Natural killer cell (primary cell): ENCODE measurements at regions not wholly inside any gene's neighbourhood (a gene's known extent, or its start where the extent isn't known, plus 50 kb on each side); places are given as distances from the start of the nearest gene placed in this dataset.
"Not testable (repeated sequence)": the region's sequence is repeated elsewhere in the genome, so short reads cannot be mapped to it uniquely, and the experiment has no call there.

Source experiments
- ATAC-seq, 3 donors: fragments of 150-1000 bp in 2 of 3; fragments of 200-7000 bp in 1 of 3; cut with Tn5 transposase; 1 replicate in 1 of 3; 2 replicates in 2 of 3; pipeline ENCODE4 v1.10.0; 2021; ENCODE audit warnings: mild to moderate bottlenecking in 2 of 3, moderate library complexity in 2 of 3
- DNase-seq, 2 donors: peaks; one replicate each; pipeline versions ENCODE4 v3.0.0 to v3.0.0-alpha.2; 2013 to 2021; ENCODE audit warnings: mixed read lengths in 1 of 2
- H3K27ac ChIP-seq: one replicate; pipeline ENCODE4 v1.5.1; 2013; ENCODE audit warnings: mild to moderate bottlenecking, low read length
- H3K27me3 ChIP-seq: one replicate; pipeline ENCODE4 v1.6.1; 2013; ENCODE audit warnings: low read length; ENCODE audit not compliant: control insufficient read depth, insufficient read depth
- H3K36me3 ChIP-seq: one replicate; pipeline ENCODE4 v1.6.1; 2013; ENCODE audit warnings: low read length; ENCODE audit not compliant: control insufficient read depth, insufficient read depth
- H3K4me1 ChIP-seq: one replicate; pipeline ENCODE4 v1.6.1; 2013; ENCODE audit warnings: low read length; ENCODE audit not compliant: control insufficient read depth, insufficient read depth
- H3K4me3 ChIP-seq: one replicate; pipeline ENCODE4 v1.5.1; 2013; ENCODE audit warnings: low read length
- H3K9me3 ChIP-seq: one replicate; pipeline ENCODE4 v1.6.1; 2013; ENCODE audit warnings: low read length; ENCODE audit not compliant: control insufficient read depth, insufficient read depth
- H3K27ac Mint-ChIP-seq, 2 donors: one replicate each; pipeline ENCODE4 v1.8.0; 2022; ENCODE audit warnings: mild to moderate bottlenecking in 2 of 2, mixed read lengths in 2 of 2, moderate library complexity in 1 of 2
- H3K27me3 Mint-ChIP-seq, 2 donors: one replicate each; pipeline ENCODE4 v1.8.0; 2022; ENCODE audit warnings: low read depth in 2 of 2, mixed read lengths in 2 of 2
- H3K36me3 Mint-ChIP-seq: one replicate; pipeline ENCODE4 v1.8.0; 2022; ENCODE audit warnings: mixed read lengths
- H3K4me1 Mint-ChIP-seq, 2 donors: one replicate each; pipeline ENCODE4 v1.8.0; 2022; ENCODE audit warnings: mixed read lengths in 2 of 2
- H3K4me3 Mint-ChIP-seq: one replicate; pipeline ENCODE4 v1.8.0; 2022; ENCODE audit warnings: mild to moderate bottlenecking, moderate library complexity, mixed read lengths
- H3K9me3 Mint-ChIP-seq, 2 donors: one replicate each; pipeline ENCODE4 v1.8.0; 2022; ENCODE audit warnings: mixed read lengths in 2 of 2
- CTCF ChIP-seq: fragments of 200-600 bp; IDR thresholded peaks from one replicate; pipeline ENCODE4 v1.8.0; 2022; ENCODE audit warnings: antibody characterized with exemption
- WGBS: methylation state at CpG from one replicate; pipeline ENCODE4 v1.1.7; 2013; ENCODE audit warnings: missing lambda C conversion rate; ENCODE audit not compliant: insufficient coverage; 5-methylcytosine and 5-hydroxymethylcytosine counted together
- intact Hi-C: fragments of 100-400 bp; cut with micrococcal nuclease; formaldehyde crosslinking; loops from one replicate; pipeline ENCODE4 v1.14.2; 2022

- Histone ChIP-seq H3K27ac (no peak overlapping the region), H3K4me3 (no peak overlapping the region), H3K36me3 (no peaks in the 10 kb centered on the region), H3K4me1 (no peaks in the 10 kb centered on the region), H3K27me3 (no peaks in the 10 kb centered on the region), H3K9me3 (no peaks in the 10 kb centered on the region)
- no peak for ATAC-seq
- no peak for DNase-seq
- Mint-ChIP-seq H3K9me3 (no peaks in the 10 kb centered on the region), H3K27ac (no peak overlapping the region), H3K4me3 (no peak overlapping the region), H3K27me3 (peaks cover 0 to 8% of the 10 kb centered on the region in 2 donors), H3K4me1 (no peaks in the 10 kb centered on the region), H3K36me3 (no peaks in the 10 kb centered on the region)
- intact Hi-C loops: no loop called here
- no peak for TF ChIP-seq CTCF
- WGBS: 60% methylated on average over 3 of the region's 3 CpGs
Measured at GRCh38 chr20:52004715-52005114, 186.9 kb downstream of the ZFP64 start.

- H3K27ac Mint-ChIP-seq: no peak overlapping the region
- no peaks in the 10 kb centered on the region for H3K9me3 Mint-ChIP-seq
- Histone ChIP-seq H3K4me1 (no peaks in the 10 kb centered on the region), H3K9me3 (no peaks in the 10 kb centered on the region), H3K27ac (no peak overlapping the region), H3K4me3 (no peak overlapping the region), H3K36me3 (no peaks in the 10 kb centered on the region), H3K27me3 (no peaks in the 10 kb centered on the region)
- no peak overlapping the region for H3K4me3 Mint-ChIP-seq
- WGBS: 96% methylated on average over 5 of the region's 5 CpGs
- peaks cover 0 to 8% of the 10 kb centered on the region in 2 donors for H3K27me3 Mint-ChIP-seq
- no peak for DNase-seq
- TF ChIP-seq CTCF: no peak
- H3K4me1 Mint-ChIP-seq: no peaks in the 10 kb centered on the region
- H3K36me3 Mint-ChIP-seq: no peaks in the 10 kb centered on the region
- ATAC-seq: no peak
- intact Hi-C loops: no loop called here
Measured at GRCh38 chr20:52004018-52004417, 187.6 kb downstream of the ZFP64 start.

DNA sequence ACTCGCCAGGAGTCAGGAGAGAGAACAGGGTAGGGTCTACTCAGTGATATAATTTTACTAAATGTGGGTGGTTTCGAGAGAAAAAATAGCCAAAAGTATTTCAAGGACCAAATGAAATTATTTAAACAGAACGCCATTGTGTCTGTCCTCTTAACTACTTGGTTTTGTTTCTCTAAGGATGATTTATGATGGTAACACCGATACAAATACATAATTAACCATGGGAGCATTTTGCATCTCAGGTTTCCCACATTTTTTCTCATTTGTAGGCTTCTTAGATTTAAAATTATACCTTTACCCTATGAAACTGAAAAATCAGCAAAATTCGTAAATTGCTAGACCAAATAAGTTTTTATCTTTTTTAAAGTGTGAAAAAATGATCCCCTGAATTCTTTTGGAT lies 188.2 kb downstream of the ZFP64 start:
- TF ChIP-seq CTCF: no peak
- no peaks in the 10 kb centered on the region for H3K9me3 Mint-ChIP-seq
- H3K27ac Mint-ChIP-seq: no peak overlapping the region
- DNase-seq (no peak), ATAC-seq (no peak)
- intact Hi-C loops: no loop called here
- Histone ChIP-seq H3K4me3 (no peak overlapping the region), H3K36me3 (no peaks in the 10 kb centered on the region), H3K27me3 (no peaks in the 10 kb centered on the region), H3K4me1 (no peaks in the 10 kb centered on the region), H3K27ac (no peak overlapping the region), H3K9me3 (no peaks in the 10 kb centered on the region)
- H3K36me3 Mint-ChIP-seq: no peaks in the 10 kb centered on the region
- WGBS: 93% methylated on average over 3 of the region's 5 CpGs
- no peak overlapping the region for H3K4me3 Mint-ChIP-seq
- H3K27me3 Mint-ChIP-seq: peaks cover 0 to 8% of the 10 kb centered on the region in 2 donors
- H3K4me1 Mint-ChIP-seq: no peaks in the 10 kb centered on the region

DNA sequence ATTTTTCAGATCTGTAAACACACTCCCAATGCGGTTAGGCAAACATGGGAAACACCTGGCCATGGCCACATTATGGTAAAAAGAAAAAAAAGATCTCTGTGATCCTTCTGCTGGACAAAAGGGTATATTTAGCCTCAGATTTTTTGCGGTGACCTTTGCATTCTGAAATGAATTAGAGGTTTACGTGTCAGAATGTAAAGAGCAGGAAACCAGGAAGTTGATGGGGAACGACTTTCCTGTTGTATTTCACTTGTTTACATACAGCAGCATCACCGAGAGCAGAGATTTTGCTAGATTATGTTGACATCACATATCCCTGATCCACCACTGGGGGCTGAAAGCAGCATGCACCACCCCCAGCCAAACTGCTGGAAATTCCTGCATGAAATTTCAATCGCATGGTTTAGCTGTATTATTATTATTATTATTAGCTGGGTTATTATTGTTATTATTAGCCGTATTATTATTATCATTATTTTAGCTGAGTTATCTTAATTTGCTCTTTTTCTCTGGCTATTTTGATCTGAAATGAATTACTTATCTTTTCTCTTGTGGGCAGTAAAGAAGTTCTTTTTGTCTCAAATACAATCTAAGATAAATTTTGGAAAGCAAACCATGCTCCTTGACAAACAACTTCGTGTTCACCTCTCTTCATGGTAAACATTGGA lies 189.4 kb downstream of the ZFP64 start:
- H3K36me3 ChIP-seq: no peaks in the 10 kb centered on the region
- H3K27me3 Mint-ChIP-seq: peaks cover 0 to 8% of the 10 kb centered on the region in 2 donors
- no peak for TF ChIP-seq CTCF
- no peaks in the 10 kb centered on the region for H3K27me3 ChIP-seq
- H3K4me1 Mint-ChIP-seq: no peaks in the 10 kb centered on the region
- ATAC-seq: peak in 1 of 3 donors; percentile 28
- no peak overlapping the region for H3K27ac ChIP-seq
- DNase-seq: no peak
- H3K4me3 Mint-ChIP-seq: no peak overlapping the region
- H3K27ac Mint-ChIP-seq: no peak overlapping the region
- intact Hi-C loops: no loop called here
- H3K4me3 ChIP-seq: no peak overlapping the region
- no peaks in the 10 kb centered on the region for H3K9me3 Mint-ChIP-seq
- H3K9me3 ChIP-seq: no peaks in the 10 kb centered on the region
- no peaks in the 10 kb centered on the region for H3K4me1 ChIP-seq
- WGBS: 7% methylated on average over 6 of the region's 8 CpGs
- H3K36me3 Mint-ChIP-seq: no peaks in the 10 kb centered on the region

- ATAC-seq, H3K4me3 Mint-ChIP-seq, DNase-seq, H3K9me3 Mint-ChIP-seq, H3K4me3 ChIP-seq, H3K36me3 ChIP-seq, intact Hi-C loops, H3K4me1 Mint-ChIP-seq, H3K36me3 Mint-ChIP-seq, H3K27ac Mint-ChIP-seq, H3K27me3 ChIP-seq, H3K27ac ChIP-seq, H3K4me1 ChIP-seq, H3K9me3 ChIP-seq, H3K27me3 Mint-ChIP-seq: not testable (repeated sequence)
- WGBS: 82% methylated on average over 4 of the region's 4 CpGs
Measured at GRCh38 chr20:51997281-51997936, 194.2 kb downstream of the ZFP64 start.
